K562 (cell line): ENCODE measurements at regions not wholly inside any gene's neighbourhood (a gene's known extent, or its start where the extent isn't known, plus 50 kb on each side); places are given as distances from the start of the nearest gene placed in this dataset.

Source experiments
- ATAC-seq: fragments of 200-7000 bp; cut with Tn5 transposase; 3 replicates; pipeline ENCODE4 v1.9.1; 2020; ENCODE audit warnings: moderate library complexity
- BruUV-seq: library from RNA; stranded (reverse); fragments of 400-500 nt; replicated peaks from 2 replicates; lab custom pipeline; 2021; lab: Mats Ljungman, UMichigan
- CTCF ChIA-PET: fragments of 300-600 bp; formaldehyde crosslinking; extraction: SDS; loops from one replicate; lab custom pipeline; 2021; ENCODE audit warnings: low intra/inter-chr PET ratio; lab: Yijun Ruan, JAX
- POLR2A ChIA-PET: fragments of 300-600, 350-650 bp; sonication (Branson Sonifier 250); formaldehyde crosslinking; extraction: SDS; loops from one replicate; lab custom pipeline; 2021; ENCODE audit warnings: antibody characterized with exemption, inconsistent platforms; lab: Yijun Ruan, JAX
- DNase-seq, 4 experiments: peaks; one replicate each; pipeline versions ENCODE4 v3.0.0 to v3.0.0-alpha.2; 2011 to 2018; ENCODE audit warnings: low spot score in 3 of 4, mixed read lengths in 3 of 4; ENCODE audit errors: extremely low read depth in 1 of 4
- FAIRE-seq: peaks from 2 replicates; lab custom pipeline; 2011; peaks lifted over from hg19 to GRCh38; lab: Jason Lieb, UNC
- H2AFZ ChIP-seq: 2 replicates; pipeline ENCODE4 v1.6.0; 2011; ENCODE audit warnings: low read depth, low read length, control low read depth, inconsistent platforms
- H3K27ac ChIP-seq: fragments of 200-600 bp; 3 replicates; pipeline ENCODE4 v1.8.0; 2011; ENCODE audit warnings: low read depth, mild to moderate bottlenecking, control low read depth, inconsistent platforms, low read length, moderate library complexity, mixed read lengths; ENCODE audit errors: extremely low read depth
- H3K27me3 ChIP-seq, 2 experiments: fragments of 300-600 bp in 1 of 2; 2 replicates in 1 of 2; 3 replicates in 1 of 2; pipeline versions ENCODE4 v1.6.0 to v1.8.0; 2011; ENCODE audit warnings: inconsistent platforms in 2 of 2, low read length in 2 of 2, mild to moderate bottlenecking in 1 of 2, mixed read lengths in 1 of 2, moderate library complexity in 1 of 2; ENCODE audit not compliant: control insufficient read depth in 2 of 2, insufficient read depth in 2 of 2
- H3K36me3 ChIP-seq: fragments of 300-600 bp; 3 replicates; pipeline ENCODE4 v1.8.0; 2011; ENCODE audit warnings: mild to moderate bottlenecking, low read length, inconsistent platforms; ENCODE audit not compliant: control insufficient read depth, insufficient read depth
- H3K4me1 ChIP-seq, 2 experiments: fragments of 200-600 bp in 1 of 2; replicated peaks in 1 of 2; 2 replicates in 1 of 2; 3 replicates in 1 of 2; pipeline versions ENCODE4 v1.5.1 to v1.8.0; 2011; ENCODE audit warnings: inconsistent platforms in 2 of 2, low read length in 2 of 2, mild to moderate bottlenecking in 1 of 2, mixed read lengths in 1 of 2, moderate library complexity in 1 of 2; ENCODE audit not compliant: control insufficient read depth in 2 of 2, insufficient read depth in 2 of 2
- H3K4me2 ChIP-seq: 2 replicates; pipeline ENCODE4 v1.6.1; 2011; ENCODE audit warnings: low read length, control low read depth, inconsistent platforms, mixed read lengths; ENCODE audit not compliant: insufficient read depth
- H3K4me3 ChIP-seq: fragments of 200-600 bp; sonication (generic), shearing (Covaris generic); 2 replicates; pipeline ENCODE4 v1.5.1; 2016; ENCODE audit warnings: control low read depth, inconsistent platforms
- H3K79me2 ChIP-seq: fragments of 200-600 bp; 3 replicates; pipeline ENCODE4 v1.8.0; 2011; ENCODE audit warnings: low read length, inconsistent platforms; ENCODE audit not compliant: control insufficient read depth, insufficient read depth
- H3K9ac ChIP-seq, 2 experiments: 2 replicates each; pipeline versions ENCODE4 v1.6.0 to v1.6.1; 2011; ENCODE audit warnings: low read depth in 2 of 2, low read length in 2 of 2, control low read depth in 1 of 2, inconsistent platforms in 1 of 2, mild to moderate bottlenecking in 1 of 2, mixed read lengths in 1 of 2; ENCODE audit not compliant: insufficient read depth in 1 of 2
- H3K9me1 ChIP-seq: one replicate; pipeline ENCODE4 v1.6.0; 2011; ENCODE audit warnings: inconsistent platforms, mild to moderate bottlenecking, low read length, moderate library complexity; ENCODE audit not compliant: control insufficient read depth, insufficient read depth
- H3K9me3 ChIP-seq: replicated peaks from 2 replicates; pipeline ENCODE4 v1.5.1; 2011; ENCODE audit warnings: low read depth, low read length, inconsistent platforms; ENCODE audit not compliant: control insufficient read depth, insufficient read depth
- H4K20me1 ChIP-seq: replicated peaks from 2 replicates; pipeline ENCODE4 v1.6.1; 2011; ENCODE audit warnings: low read length, inconsistent platforms, mixed read lengths; ENCODE audit not compliant: control insufficient read depth, insufficient read depth
- ADNP ChIP-seq: fragments of 200-800 bp; sonication (Bioruptor generic); IDR thresholded peaks from 2 replicates; pipeline ENCODE4 v1.6.1; 2016; ENCODE audit warnings: missing genetic modification characterization, missing compliant biosample characterization
- BRCA1 ChIP-seq, 2 experiments: fragments of 450-650 bp in 1 of 2; sonication (generic) in 1 of 2; formaldehyde crosslinking in 1 of 2; IDR thresholded peaks; 2 replicates each; pipeline versions ENCODE4 v1.5.0 to v1.6.1; 2017 to 2020; ENCODE audit warnings: mild to moderate bottlenecking in 1 of 2, missing genetic modification reagents in 1 of 2
- BRD4 ChIP-seq: fragments of 200-600 bp; sonication (generic); IDR thresholded peaks from 2 replicates; pipeline ENCODE4 v1.6.1; 2017; ENCODE audit warnings: inconsistent platforms
- C11orf30 ChIP-seq: fragments of 450-650 bp; IDR thresholded peaks from 2 replicates; pipeline ENCODE4 v1.6.1; 2016; ENCODE audit warnings: low read depth, mild to moderate bottlenecking
- CBX1 ChIP-seq: sonication (generic); IDR thresholded peaks from 2 replicates; pipeline ENCODE4 v1.6.1; 2016; ENCODE audit warnings: antibody characterized with exemption, low read depth, mild to moderate bottlenecking
- E4F1 ChIP-seq: fragments of 250-450 bp; sonication (Bioruptor Pico); IDR thresholded peaks from 2 replicates; pipeline ENCODE4 v1.5.0; 2021; ENCODE audit warnings: mild to moderate bottlenecking, borderline replicate concordance
- ELF1 ChIP-seq: fragments of 200-800 bp; sonication (Bioruptor generic); IDR thresholded peaks from 2 replicates; pipeline ENCODE4 v1.6.1; 2016; ENCODE audit warnings: missing genetic modification characterization, missing compliant biosample characterization
- ETV6 ChIP-seq, 3 experiments: fragments of 150-350 bp in 1 of 3; sonication (generic) in 1 of 3; formaldehyde crosslinking in 1 of 3; IDR thresholded peaks; 2 replicates each; pipeline versions ENCODE4 v1.6.1 to v1.8.0; 2014 to 2022; ENCODE audit warnings: borderline replicate concordance in 2 of 3, low read depth in 2 of 3, antibody characterized with exemption in 1 of 3, low read length in 1 of 3, mild to moderate bottlenecking in 1 of 3, missing genetic modification reagents in 1 of 3
- HINFP ChIP-seq: fragments of 450-650 bp; conservative IDR thresholded peaks from 2 replicates; pipeline ENCODE4 v1.6.1; 2016; ENCODE audit warnings: missing genetic modification characterization, low read depth, mild to moderate bottlenecking, control low read depth, missing compliant biosample characterization
- NFATC3 ChIP-seq: fragments of 450-650 bp; IDR thresholded peaks from 2 replicates; pipeline ENCODE4 v1.6.1; 2017; ENCODE audit warnings: mild to moderate bottlenecking
- POLR3G ChIP-seq: IDR thresholded peaks from 2 replicates; pipeline ENCODE4 v1.6.1; 2011; ENCODE audit not compliant: insufficient read length, insufficient replicate concordance; ENCODE audit errors: extremely low read depth
- SIN3A ChIP-seq, 2 experiments: fragments of 150-350 bp in 1 of 2; IDR thresholded peaks; 2 replicates each; pipeline ENCODE4 v1.6.1; 2011 to 2016; ENCODE audit warnings: borderline replicate concordance in 2 of 2, low read depth in 2 of 2, low read length in 2 of 2, mild to moderate bottlenecking in 2 of 2, moderate library complexity in 2 of 2; ENCODE audit not compliant: control insufficient read depth in 1 of 2
- SRF ChIP-seq, 2 experiments: fragments of 250-450, 450-650 bp in 1 of 2; sonication (Bioruptor Pico) in 1 of 2; sonication (generic) in 1 of 2; formaldehyde crosslinking; IDR thresholded peaks; 2 replicates each; pipeline versions ENCODE4 v1.5.0 to v1.5.1; 2020 to 2022; ENCODE audit warnings: mild to moderate bottlenecking in 1 of 2, missing genetic modification reagents in 1 of 2
- SRSF1 ChIP-seq: fragments of 200-400 bp; formaldehyde crosslinking; IDR thresholded peaks from 2 replicates; pipeline ENCODE4 v1.6.1; 2017; ENCODE audit warnings: mild to moderate bottlenecking, low read depth, low read length, moderate library complexity
- TRIM24 ChIP-seq, 2 experiments: fragments of 450-650 bp; IDR thresholded peaks; 2 replicates each; pipeline ENCODE4 v1.6.1; 2016
- ZNF174 ChIP-seq: fragments of 250-450 bp; sonication (Bioruptor Pico); IDR thresholded peaks from 2 replicates; pipeline ENCODE4 v1.4.0; 2020; ENCODE audit warnings: mild to moderate bottlenecking
- ZNF277 ChIP-seq: fragments of 250-450 bp; sonication (Bioruptor Pico); IDR thresholded peaks from 2 replicates; pipeline ENCODE4 v1.8.0; 2022; ENCODE audit warnings: inconsistent platforms, mild to moderate bottlenecking, moderate library complexity, borderline replicate concordance
- WGBS: fragments of 100-300 bp; shearing (Covaris generic); methylation state at CpG from one replicate; pipeline ENCODE4 v1.1.6; 2016; ENCODE audit warnings: low coverage, mixed read lengths; ENCODE audit not compliant: insufficient coverage; ENCODE audit errors: missing lambda C conversion rate; 5-methylcytosine and 5-hydroxymethylcytosine counted together
- in situ Hi-C: fragments of 300-500 bp; cut with MboI; formaldehyde crosslinking; loops from 4 replicates; pipeline ENCODE4 v1.15.0; 2018; ENCODE audit warnings: inconsistent platforms, mixed read lengths
- intact Hi-C: fragments of 100-400 bp; cut with micrococcal nuclease; formaldehyde crosslinking; loops from 2 replicates; pipeline ENCODE4 v1.14.2; 2022

- TF ChIP-seq ETV6 (IDR thresholded peaks at IDR 0.05; ENCODE audit: borderline replicate concordance in 1 of 2, low read depth in 2 of 2, low read length in 1 of 2) (no peak), ETV6 (CRISPR knock-in tag; IDR thresholded peaks at IDR 0.05; ENCODE audit: borderline replicate concordance) (no peak), ADNP (tag) (no peak), POLR3G (no peak), BRCA1 (IDR thresholded peaks at IDR 0.05) (no peak), BRCA1 (CRISPR knock-in tag; IDR thresholded peaks at IDR 0.05) (no peak), ZNF174 (CRISPR knock-in tag) (no peak)
Observed at GRCh38 chr6:132202574-132202973, 198.7 kb downstream of the MOXD1 start (continued).

GRCh38 chr6:132199343-132199742 is 201.9 kb downstream of the MOXD1 start:
- no peak for FAIRE-seq
- in situ Hi-C loops: no loop called here
- TF ChIP-seq SRF (CRISPR knock-in tag; IDR thresholded peaks at IDR 0.05) (no peak), CBX1 (no peak), SIN3A (IDR thresholded peaks at IDR 0.05; ENCODE audit: borderline replicate concordance in 2 of 2, control insufficient read depth in 1 of 2, low read depth in 2 of 2, low read length in 2 of 2) (no peak), E4F1 (no peak), HINFP (tag) (no peak), C11orf30 (no peak), NFATC3 (no peak), ZNF277 (CRISPR knock-in tag) (no peak), TRIM24 (IDR thresholded peaks at IDR 0.05) (no peak), BRD4 (no peak), ELF1 (tag) (no peak), SRSF1 (no peak)

More at GRCh38 chr6:132199343-132199742, 201.9 kb downstream of the MOXD1 start:
- POLR2A ChIA-PET: no interaction called here
- CTCF ChIA-PET: no interaction called here
- DNase-seq (no peak), ATAC-seq (no peak)
- Histone ChIP-seq H3K27me3 (no peaks in the 10 kb centered on the region), H3K36me3 (no peaks in the 10 kb centered on the region), H2AFZ (no peak overlapping the region), H3K4me3 (no peak overlapping the region), H3K79me2 (no peaks in the 10 kb centered on the region), H3K9me1 (no peaks in the 10 kb centered on the region), H3K4me1 (no peaks in the 10 kb centered on the region), H3K9ac (no peak overlapping the region), H3K4me2 (no peak overlapping the region), H4K20me1 (no peaks in the 10 kb centered on the region), H3K27ac (no peak overlapping the region), H3K9me3 (no peaks in the 10 kb centered on the region)
- 0% methylated on average over 3 of the region's 3 CpGs for WGBS
- BruUV-seq: no TSS peak
- intact Hi-C loops: no loop called here
